WERI-Rb-1 (cell line): ENCODE measurements at regions not wholly inside any gene's neighbourhood (a gene's known extent, or its start where the extent isn't known, plus 50 kb on each side); places are given as distances from the start of the nearest gene placed in this dataset.
A peak's percentile ranks its signal among the peaks of the same experiment; 100 is the strongest.

Source experiments
- DNase-seq: peaks from one replicate; pipeline ENCODE4 v3.0.0-alpha.2; 2020
- H3K27ac ChIP-seq: fragments of 250-450 bp; sonication (Bioruptor Pico); 2 replicates; pipeline ENCODE4 v1.5.1; 2020; ENCODE audit warnings: mild to moderate bottlenecking, moderate library complexity
- H3K27me3 ChIP-seq: fragments of 250-450 bp; sonication (Bioruptor Pico); 2 replicates; pipeline ENCODE4 v1.5.1; 2021; ENCODE audit warnings: mild to moderate bottlenecking, low read depth, moderate library complexity; ENCODE audit not compliant: insufficient read depth, severe bottlenecking
- H3K36me3 ChIP-seq: fragments of 250-450 bp; sonication (Bioruptor Pico); 2 replicates; pipeline ENCODE4 v1.5.1; 2020; ENCODE audit warnings: mild to moderate bottlenecking, moderate library complexity
- H3K4me3 ChIP-seq: 2 replicates; pipeline ENCODE4 v1.5.1; 2011; ENCODE audit warnings: low read depth, mild to moderate bottlenecking, control low read depth, low read length
- H3K9me3 ChIP-seq: fragments of 250-450 bp; sonication (Bioruptor Pico); 2 replicates; pipeline ENCODE4 v1.5.1; 2021; ENCODE audit warnings: mild to moderate bottlenecking, moderate library complexity; ENCODE audit not compliant: severe bottlenecking
- CTCF ChIP-seq: IDR thresholded peaks from 2 replicates; pipeline ENCODE4 v1.5.1; 2011; ENCODE audit warnings: low read depth, mild to moderate bottlenecking, control low read depth, inconsistent platforms, low read length

DNA sequence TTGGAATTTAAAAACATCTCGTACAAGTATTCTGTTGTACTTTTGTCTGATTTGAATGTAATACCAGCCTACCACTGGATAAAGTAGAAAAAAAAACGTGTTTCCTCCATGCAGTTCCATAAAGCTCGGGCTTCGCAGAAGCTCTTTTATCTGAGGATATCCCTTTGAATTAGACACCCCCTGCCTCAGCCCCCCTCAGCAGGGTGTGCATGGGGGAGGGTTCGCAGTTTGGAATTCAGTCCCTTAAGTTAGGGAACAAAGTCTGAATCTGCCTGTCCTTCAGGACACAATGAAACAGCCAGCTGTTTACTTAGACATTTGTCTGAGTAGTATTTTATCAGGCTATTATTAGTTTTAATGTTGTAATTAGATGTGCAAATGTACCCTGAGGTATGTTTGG, 234.0 kb upstream of the CAND1 start:
- no peaks in the 10 kb centered on the region for H3K36me3 ChIP-seq
- no peak overlapping the region for H3K27ac ChIP-seq
- no peak for DNase-seq
- TF ChIP-seq CTCF, result no peak
- H3K27me3 ChIP-seq, result no peaks in the 10 kb centered on the region
- no peak overlapping the region for H3K4me3 ChIP-seq
- H3K9me3 ChIP-seq, result no peaks in the 10 kb centered on the region

DNA sequence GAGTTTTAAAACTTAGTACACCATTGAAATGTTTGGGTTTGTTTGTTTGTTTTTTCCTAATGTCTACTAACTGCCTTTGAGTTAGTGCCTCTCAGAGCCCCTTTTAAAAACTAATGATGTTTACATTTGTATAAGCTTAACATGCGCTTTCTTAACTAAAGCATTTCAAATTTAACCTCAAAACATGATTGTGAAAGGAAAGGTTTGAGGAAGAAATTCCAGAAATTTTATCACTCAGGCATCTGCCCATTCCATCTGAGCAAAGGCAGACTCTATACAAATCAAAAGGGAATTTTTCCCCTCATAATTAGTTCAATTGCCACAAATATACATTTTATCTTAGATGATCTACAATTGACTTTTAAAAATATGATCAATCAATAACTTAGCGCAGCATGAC, 230.7 kb upstream of the CAND1 start:
- H3K9me3 ChIP-seq, result no peaks in the 10 kb centered on the region
- no peaks in the 10 kb centered on the region for H3K27me3 ChIP-seq
- H3K4me3 ChIP-seq, result no peak overlapping the region
- no peak for TF ChIP-seq CTCF
- no peak overlapping the region for H3K27ac ChIP-seq
- no peaks in the 10 kb centered on the region for H3K36me3 ChIP-seq
- DNase-seq, result no peak

DNA sequence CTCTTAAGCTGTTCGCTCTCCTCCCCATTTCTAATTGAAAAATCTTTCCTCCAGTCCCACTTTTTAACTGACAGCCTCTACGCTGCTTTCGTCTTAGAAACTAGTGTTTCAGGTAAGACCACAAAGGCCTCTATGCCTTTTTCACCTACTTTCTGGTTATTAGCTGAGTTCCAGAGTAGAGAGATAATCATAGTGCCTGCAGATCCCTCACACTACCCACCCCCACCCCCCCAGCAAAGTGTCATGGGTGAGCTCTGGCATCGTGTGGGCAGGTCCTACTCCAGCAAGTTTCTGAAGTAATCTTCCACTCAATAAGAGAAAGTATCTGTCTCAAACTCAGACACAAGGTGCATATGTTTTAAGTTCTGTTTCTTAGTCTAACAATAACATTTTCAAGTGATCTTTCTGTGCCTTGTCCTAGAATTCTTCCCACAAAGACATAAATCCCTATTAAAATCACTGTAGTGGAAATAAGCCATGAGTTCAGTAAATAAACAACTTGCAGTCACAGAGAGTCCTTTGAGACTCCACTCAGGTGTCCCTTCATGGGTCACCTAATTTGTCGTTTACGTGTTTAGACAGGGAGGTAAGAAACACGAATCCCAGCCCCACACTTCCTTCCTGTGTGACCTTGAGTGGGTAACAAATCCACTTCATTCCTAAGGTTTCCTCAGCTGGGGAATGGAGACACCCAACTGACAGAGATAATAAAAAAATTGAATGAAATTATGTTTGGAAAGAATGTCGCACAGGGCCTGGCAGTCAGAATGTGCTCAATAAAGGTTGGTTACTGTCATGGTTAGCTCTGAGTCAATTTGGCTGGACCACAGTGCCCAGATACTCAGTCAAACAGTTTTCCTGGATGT, 228.9 kb upstream of the CAND1 start:
- H3K4me3 ChIP-seq, result no peak overlapping the region
- H3K27ac ChIP-seq, result no peak overlapping the region

DNA sequence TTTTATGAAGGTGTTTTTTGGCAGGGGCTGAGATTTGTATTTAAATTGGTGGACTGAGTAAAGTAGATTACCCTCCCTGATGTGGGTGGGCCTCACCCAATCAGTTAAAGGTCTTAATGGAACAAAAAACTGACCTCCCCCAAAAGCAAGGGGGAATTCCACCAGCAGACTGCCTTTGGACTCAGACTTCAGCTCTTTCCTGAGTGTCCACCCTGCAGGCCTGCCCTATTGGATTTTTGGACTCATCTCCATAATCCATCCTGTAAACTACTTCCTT, 228.4 kb upstream of the CAND1 start:
- Histone ChIP-seq H3K27ac (no peak overlapping the region), H3K27me3 (no peaks in the 10 kb centered on the region), H3K4me3 (no peak overlapping the region), H3K36me3 (no peaks in the 10 kb centered on the region), H3K9me3 (no peaks in the 10 kb centered on the region)
- DNase-seq, result no peak
- no peak for TF ChIP-seq CTCF

More for the DNA sequence above, 228.9 kb upstream of the CAND1 start:
- H3K27me3 ChIP-seq, result no peaks in the 10 kb centered on the region
- no peaks in the 10 kb centered on the region for H3K36me3 ChIP-seq
- no peak for DNase-seq
- TF ChIP-seq CTCF, result no peak
- H3K9me3 ChIP-seq, result no peaks in the 10 kb centered on the region

DNA sequence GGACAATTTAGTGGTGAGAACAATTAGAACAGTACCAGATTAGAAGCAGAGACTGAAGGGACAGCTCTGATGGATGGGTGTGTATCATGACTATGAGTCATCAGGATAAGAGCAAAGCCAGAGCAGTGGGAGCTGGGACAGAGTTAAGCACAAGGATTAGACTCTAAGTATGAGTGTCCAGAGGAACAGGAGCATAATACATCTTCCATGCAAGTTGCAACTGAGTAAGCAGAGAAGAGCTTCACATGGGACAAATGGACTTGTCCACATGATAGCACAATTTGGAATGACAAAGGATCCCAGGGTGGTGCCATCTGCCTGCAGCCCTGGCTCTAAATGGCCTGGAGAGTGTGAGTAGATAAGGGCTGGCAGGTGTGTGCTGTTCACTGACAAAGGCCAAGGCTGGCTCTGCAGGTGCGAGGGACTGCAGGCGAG, 226.4 kb upstream of the CAND1 start:
- peak overlapping the region; percentile 65 for H3K27ac ChIP-seq
- no peaks in the 10 kb centered on the region for H3K36me3 ChIP-seq
- no peaks in the 10 kb centered on the region for H3K27me3 ChIP-seq
- no peak overlapping the region for H3K4me3 ChIP-seq
- no peaks in the 10 kb centered on the region for H3K9me3 ChIP-seq
- DNase-seq, result peak; percentile 82
- no peak for TF ChIP-seq CTCF

DNA sequence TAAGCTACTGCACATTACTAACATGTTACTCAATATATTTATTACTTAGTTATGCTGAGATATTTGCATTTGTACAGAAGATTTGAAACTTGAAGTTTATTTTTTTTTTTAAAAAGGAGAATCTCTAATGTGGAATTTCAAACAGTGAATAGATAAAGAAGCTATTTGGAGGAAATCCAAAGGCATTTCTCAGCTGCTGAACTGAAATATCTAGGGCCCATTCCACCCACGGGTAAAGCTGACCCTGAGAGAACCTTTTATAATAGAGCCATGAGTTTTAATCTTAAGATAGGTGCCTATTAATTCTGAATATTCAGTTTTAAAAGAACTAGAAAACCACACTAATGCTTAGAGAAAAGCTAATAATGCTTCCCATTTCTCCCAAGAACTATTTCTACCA, 225.4 kb upstream of the CAND1 start:
- H3K36me3 ChIP-seq, result no peaks in the 10 kb centered on the region
- H3K4me3 ChIP-seq, result no peak overlapping the region
- no peak for TF ChIP-seq CTCF
- no peaks in the 10 kb centered on the region for H3K9me3 ChIP-seq
- no peak overlapping the region for H3K27ac ChIP-seq
- DNase-seq, result no peak
- H3K27me3 ChIP-seq, result no peaks in the 10 kb centered on the region
